Gastrocnemius medialis (tissue), 4 donors: ENCODE measurements at regions not wholly inside any gene's neighbourhood (a gene's known extent, or its start where the extent isn't known, plus 50 kb on each side); places are given as distances from the start of the nearest gene placed in this dataset.

Experiments
- ATAC-seq, 2 donors: fragments of 150-250 bp; one replicate each; pipeline ENCODE4 v1.9.1; 2016
- DNase-seq, 2 donors: peaks; one replicate each; pipeline ENCODE4 v3.0.0-alpha.2; 2019
- H3K27ac ChIP-seq, 4 donors: fragments of 200-600 bp; sonication (generic); 1 replicate in 1 of 4; 2 replicates in 3 of 4; pipeline ENCODE4 v1.5.1; 2016 to 2018; ENCODE audit warnings: mild to moderate bottlenecking in 2 of 4, moderate library complexity in 1 of 4
- H3K27me3 ChIP-seq, 3 donors: fragments of 200-600 bp; sonication (generic) in 2 of 3; 1 replicate in 1 of 3; 2 replicates in 2 of 3; pipeline versions ENCODE4 v1.5.1 to v1.6.0; 2016 to 2019; ENCODE audit warnings: mild to moderate bottlenecking in 1 of 3, moderate library complexity in 1 of 3
- H3K36me3 ChIP-seq, 2 donors: fragments of 200-600 bp; sonication (generic) in 1 of 2; one replicate each; pipeline ENCODE4 v1.5.1; 2017 to 2018
- H3K4me1 ChIP-seq, 2 donors: fragments of 200-600 bp; sonication (generic) in 1 of 2; one replicate each; pipeline ENCODE4 v1.5.1; 2016 to 2017; ENCODE audit warnings: mild to moderate bottlenecking in 2 of 2
- H3K4me3 ChIP-seq, 4 donors: fragments of 200-600 bp; sonication (generic) in 3 of 4; 1 replicate in 1 of 4; 2 replicates in 3 of 4; pipeline ENCODE4 v1.5.1; 2016 to 2019; ENCODE audit warnings: mild to moderate bottlenecking in 2 of 4
- H3K9me3 ChIP-seq, 3 donors: fragments of 200-600 bp; sonication (generic) in 2 of 3; 1 replicate in 1 of 3; 2 replicates in 2 of 3; pipeline ENCODE4 v1.5.1; 2016 to 2019
- POLR2A ChIP-seq, 2 donors: fragments of 450-650 bp; IDR thresholded peaks; one replicate each; pipeline ENCODE4 v1.6.1; 2017; ENCODE audit warnings: antibody characterized with exemption in 2 of 2, mild to moderate bottlenecking in 2 of 2, moderate library complexity in 2 of 2
- in situ Hi-C, 4 donors: fragments of 200-750 bp; cut with MboI; loops; one replicate each; pipeline versions ENCODE4 v1.15.0 to v1.8.0; 2017; ENCODE audit warnings: low sequenced_read_pairs in 4 of 4
- intact Hi-C: fragments of 100-400 bp; cut with DNase I; formaldehyde crosslinking; loops from one replicate; pipeline ENCODE4 v1.15.1; 2023; ENCODE audit warnings: low total_unique reads
- TF ChIP-seq, protein P1 (sequence below), 5 experiments: fragments of 450-650 bp in 3 of 5; fragments of 200-600 bp in 2 of 5; sonication (generic) in 2 of 5; IDR thresholded peaks in 4 of 5; conservative IDR thresholded peaks in 1 of 5; 1 replicate in 4 of 5; 2 replicates in 1 of 5; pipeline ENCODE4 v1.5.1; 2016 to 2019; ENCODE audit warnings: antibody characterized with exemption in 5 of 5, mild to moderate bottlenecking in 3 of 5, moderate library complexity in 3 of 5

DNA sequence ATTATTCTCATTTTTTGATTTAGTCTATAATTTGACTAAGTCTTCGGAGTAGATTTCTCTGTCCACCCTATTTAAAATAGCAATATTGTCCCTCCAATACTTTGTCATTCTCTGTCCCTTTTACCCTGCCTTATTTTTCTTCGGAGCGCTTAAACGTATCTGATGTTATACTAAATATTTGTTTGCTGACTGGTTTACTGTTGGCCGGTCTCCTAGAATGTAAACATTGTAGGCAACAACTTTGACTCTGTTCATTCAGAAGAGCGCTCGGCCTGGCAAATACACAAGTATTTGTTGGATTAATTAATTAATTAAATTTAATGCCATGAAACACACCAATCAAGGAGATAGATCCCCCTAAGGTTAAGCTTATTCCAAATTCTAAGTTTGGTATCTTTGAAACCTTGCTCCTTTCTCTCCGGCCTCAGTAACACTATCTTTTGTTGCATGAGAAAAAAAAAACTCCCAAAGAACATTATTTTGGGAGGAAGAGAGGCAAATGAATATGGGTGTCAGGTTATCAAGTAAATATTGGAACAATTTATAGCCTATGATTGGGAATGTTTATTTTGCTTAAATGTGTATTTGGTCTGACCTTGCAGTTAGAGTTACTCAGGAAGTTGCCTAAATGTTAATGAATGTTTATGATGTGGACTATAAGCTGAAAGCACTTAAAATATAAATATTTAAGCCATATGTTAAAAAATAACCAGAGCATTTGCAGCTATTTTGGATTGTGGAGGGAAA lies 231.1 kb downstream of the SOX4 start:
- H3K9me3 ChIP-seq: no peaks in the 10 kb centered on the region
- H3K36me3 ChIP-seq: no peaks in the 10 kb centered on the region
- DNase-seq: no peak
- H3K4me3 ChIP-seq: no peak overlapping the region
- in situ Hi-C loops: no loop called here
- intact Hi-C loops: no loop called here
- H3K4me1 ChIP-seq: no peaks in the 10 kb centered on the region
- H3K27ac ChIP-seq: no peak overlapping the region
- ATAC-seq: no peak
- no peaks in the 10 kb centered on the region for H3K27me3 ChIP-seq
- no peak for TF ChIP-seq POLR2A (IDR thresholded peaks at IDR 0.05)
- TF ChIP-seq, protein P1, sequence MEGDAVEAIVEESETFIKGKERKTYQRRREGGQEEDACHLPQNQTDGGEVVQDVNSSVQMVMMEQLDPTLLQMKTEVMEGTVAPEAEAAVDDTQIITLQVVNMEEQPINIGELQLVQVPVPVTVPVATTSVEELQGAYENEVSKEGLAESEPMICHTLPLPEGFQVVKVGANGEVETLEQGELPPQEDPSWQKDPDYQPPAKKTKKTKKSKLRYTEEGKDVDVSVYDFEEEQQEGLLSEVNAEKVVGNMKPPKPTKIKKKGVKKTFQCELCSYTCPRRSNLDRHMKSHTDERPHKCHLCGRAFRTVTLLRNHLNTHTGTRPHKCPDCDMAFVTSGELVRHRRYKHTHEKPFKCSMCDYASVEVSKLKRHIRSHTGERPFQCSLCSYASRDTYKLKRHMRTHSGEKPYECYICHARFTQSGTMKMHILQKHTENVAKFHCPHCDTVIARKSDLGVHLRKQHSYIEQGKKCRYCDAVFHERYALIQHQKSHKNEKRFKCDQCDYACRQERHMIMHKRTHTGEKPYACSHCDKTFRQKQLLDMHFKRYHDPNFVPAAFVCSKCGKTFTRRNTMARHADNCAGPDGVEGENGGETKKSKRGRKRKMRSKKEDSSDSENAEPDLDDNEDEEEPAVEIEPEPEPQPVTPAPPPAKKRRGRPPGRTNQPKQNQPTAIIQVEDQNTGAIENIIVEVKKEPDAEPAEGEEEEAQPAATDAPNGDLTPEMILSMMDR (IDR thresholded peaks at IDR 0.05 in 4 of 5, conservative IDR thresholded peaks at IDR 0.05 in 1 of 5): no peak

DNA sequence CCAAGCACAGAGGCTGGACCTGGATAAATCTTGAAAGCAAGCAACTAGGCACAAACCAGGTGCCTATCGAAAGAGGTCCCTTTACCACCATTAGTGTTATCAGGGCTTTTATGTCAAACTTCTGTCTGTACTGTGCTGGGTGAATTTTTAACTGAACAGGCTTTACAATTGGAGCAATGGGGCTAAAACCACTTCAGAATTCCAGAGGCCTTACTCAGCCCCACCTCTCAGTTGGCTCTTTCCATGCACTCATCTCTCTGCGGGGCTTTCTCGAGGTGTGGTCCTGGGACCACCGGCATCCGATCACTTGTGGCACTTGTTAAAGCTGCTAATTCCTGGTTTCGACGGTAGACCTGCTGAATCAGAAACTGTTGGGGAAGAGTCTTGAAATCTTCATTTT lies 232.5 kb downstream of the SOX4 start:
- no peak overlapping the region for H3K4me3 ChIP-seq
- DNase-seq (no peak), ATAC-seq (no peak)
- H3K9me3 ChIP-seq: no peaks in the 10 kb centered on the region
- TF ChIP-seq, protein P1 (IDR thresholded peaks at IDR 0.05 in 4 of 5, conservative IDR thresholded peaks at IDR 0.05 in 1 of 5): no peak
- no peak for TF ChIP-seq POLR2A (IDR thresholded peaks at IDR 0.05)
- no peaks in the 10 kb centered on the region for H3K4me1 ChIP-seq
- in situ Hi-C loops: no loop called here
- no peaks in the 10 kb centered on the region for H3K27me3 ChIP-seq
- H3K27ac ChIP-seq: no peak overlapping the region
- intact Hi-C loops: no loop called here
- no peaks in the 10 kb centered on the region for H3K36me3 ChIP-seq

DNA sequence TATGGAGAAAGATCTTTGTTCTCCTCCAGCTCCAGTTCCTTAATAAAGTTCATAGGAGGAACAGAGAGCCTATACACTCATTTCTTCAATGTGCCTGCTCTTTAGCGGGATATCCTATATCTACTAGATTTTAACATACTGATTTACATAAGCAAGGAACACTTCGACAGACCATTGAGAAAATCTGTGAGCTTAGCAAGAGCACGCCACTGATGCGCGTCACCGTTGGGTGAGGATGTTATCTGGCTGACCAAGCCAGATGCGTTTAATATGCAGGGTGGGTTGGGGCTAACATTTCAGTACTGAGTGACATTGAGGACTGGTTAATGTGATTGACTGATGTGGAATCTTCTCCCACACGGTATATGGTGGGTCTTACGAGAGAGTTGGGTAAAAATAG lies 233.4 kb downstream of the SOX4 start:
- TF ChIP-seq, protein P1 (IDR thresholded peaks at IDR 0.05 in 4 of 5, conservative IDR thresholded peaks at IDR 0.05 in 1 of 5): no peak
- no peak for TF ChIP-seq POLR2A (IDR thresholded peaks at IDR 0.05)
- in situ Hi-C loops (no loop called here), intact Hi-C loops (no loop called here)
- Histone ChIP-seq H3K4me1 (no peaks in the 10 kb centered on the region), H3K9me3 (no peaks in the 10 kb centered on the region), H3K4me3 (no peak overlapping the region), H3K27ac (no peak overlapping the region), H3K36me3 (no peaks in the 10 kb centered on the region), H3K27me3 (no peaks in the 10 kb centered on the region)
- DNase-seq (no peak), ATAC-seq (no peak)

DNA sequence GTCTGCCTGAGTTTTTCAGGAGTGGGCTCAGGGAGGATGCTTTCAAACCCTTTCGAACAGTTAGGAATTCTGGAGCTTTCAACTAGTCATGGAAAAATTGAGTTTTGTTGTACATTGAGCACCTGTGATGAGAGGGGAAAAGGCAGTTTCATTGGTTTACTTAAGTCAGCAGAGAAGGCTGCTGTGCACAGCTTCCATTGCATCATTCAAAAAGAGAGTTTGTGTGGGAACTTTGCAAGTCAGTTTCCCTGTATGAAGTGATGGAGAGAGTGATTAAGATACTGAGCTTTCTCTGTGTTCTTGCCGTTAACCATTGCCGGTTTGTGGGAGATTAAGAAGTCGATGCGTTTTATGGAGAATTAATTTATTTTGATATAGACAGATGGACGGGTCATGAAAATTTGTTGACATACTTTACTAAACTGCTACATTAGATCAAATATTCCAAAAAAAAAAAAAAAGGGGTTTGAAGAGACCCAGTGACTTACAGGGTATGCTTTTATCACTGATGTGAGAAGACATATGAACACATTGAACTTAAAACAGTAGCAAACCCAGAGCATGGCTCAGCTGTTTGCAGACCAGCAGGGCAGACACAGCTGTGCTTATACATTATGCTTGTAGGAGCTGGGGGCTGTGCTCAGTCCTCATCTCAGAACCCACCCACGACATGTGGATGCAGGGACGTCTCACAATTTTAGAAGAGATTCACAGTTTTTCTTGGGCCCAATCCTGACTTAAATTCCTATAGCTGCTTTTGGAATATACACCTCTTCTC lies 234.1 kb downstream of the SOX4 start:
- no peaks in the 10 kb centered on the region for H3K4me1 ChIP-seq
- ATAC-seq (no peak), DNase-seq (no peak)
- H3K27ac ChIP-seq: no peak overlapping the region
- TF ChIP-seq, protein P1 (IDR thresholded peaks at IDR 0.05 in 4 of 5, conservative IDR thresholded peaks at IDR 0.05 in 1 of 5): no peak
- TF ChIP-seq POLR2A (IDR thresholded peaks at IDR 0.05): no peak
- no peaks in the 10 kb centered on the region for H3K9me3 ChIP-seq
- H3K27me3 ChIP-seq: no peaks in the 10 kb centered on the region
- intact Hi-C loops (no loop called here), in situ Hi-C loops (no loop called here)
- H3K36me3 ChIP-seq: no peaks in the 10 kb centered on the region
- H3K4me3 ChIP-seq: no peak overlapping the region
